Upper lobe of left lung (tissue), 6 donors: ENCODE measurements at regions not wholly inside any gene's neighbourhood (a gene's known extent, or its start where the extent isn't known, plus 50 kb on each side); places are given as distances from the start of the nearest gene placed in this dataset.

Experiments
- ATAC-seq, 2 donors: fragments of 200-7000 bp; cut with Tn5 transposase; one replicate each; pipeline ENCODE4 v1.9.1; 2022; ENCODE audit warnings: mild to moderate bottlenecking in 2 of 2, moderate library complexity in 2 of 2; ENCODE audit not compliant: low FRiP score in 2 of 2
- DNase-seq, 2 donors: peaks; one replicate each; pipeline ENCODE4 v3.0.0-alpha.2; 2019 to 2020
- H3K27ac ChIP-seq, 4 donors: fragments of 200-600 bp; sonication (generic); one replicate each; pipeline ENCODE4 v1.5.1; 2016 to 2019
- H3K27me3 ChIP-seq, 4 donors: fragments of 200-600 bp; sonication (generic); one replicate each; pipeline ENCODE4 v1.5.1; 2017 to 2019
- H3K36me3 ChIP-seq, 4 donors: fragments of 200-600 bp; sonication (generic); one replicate each; pipeline ENCODE4 v1.5.1; 2016 to 2019
- H3K4me1 ChIP-seq, 4 donors: fragments of 200-600 bp; sonication (generic); one replicate each; pipeline ENCODE4 v1.5.1; 2018 to 2019
- H3K4me3 ChIP-seq, 4 donors: fragments of 200-600 bp; sonication (generic); one replicate each; pipeline ENCODE4 v1.5.1; 2017 to 2019; ENCODE audit warnings: mild to moderate bottlenecking in 2 of 4, moderate library complexity in 1 of 4
- H3K9me3 ChIP-seq, 4 donors: fragments of 200-600 bp; sonication (generic); one replicate each; pipeline ENCODE4 v1.5.1; 2018 to 2019
- CTCF ChIP-seq, 6 experiments: fragments of 450-650 bp in 4 of 6; fragments of 200-600 bp in 2 of 6; sonication (generic) in 2 of 6; IDR thresholded peaks; one replicate each; pipeline ENCODE4 v1.5.1; 2016 to 2019; ENCODE audit warnings: antibody characterized with exemption in 6 of 6
- EP300 ChIP-seq, 4 donors: sonication (generic); formaldehyde crosslinking; IDR thresholded peaks; one replicate each; pipeline ENCODE4 v1.5.1; 2017; ENCODE audit warnings: antibody characterized with exemption in 4 of 4, control low read depth in 2 of 4
- POLR2A ChIP-seq, 4 donors: fragments of 450-650 bp; IDR thresholded peaks; one replicate each; pipeline ENCODE4 v1.5.1; 2016 to 2017; ENCODE audit warnings: antibody characterized with exemption in 4 of 4, mild to moderate bottlenecking in 2 of 4
- POLR2AphosphoS5 ChIP-seq, 2 donors: sonication (generic); formaldehyde crosslinking; IDR thresholded peaks; one replicate each; pipeline ENCODE4 v1.5.1; 2017; ENCODE audit warnings: antibody characterized with exemption in 2 of 2
- WGBS, 2 donors: methylation state at CpG; one replicate each; pipeline ENCODE4 v1.1.5; 2017 to 2018; 5-methylcytosine and 5-hydroxymethylcytosine counted together
- donor health status: DM: no; HTN: no; CAD: no; lungs with moderate emphysema.
- donor health status: DM: no; HTN: yes; CAD: no; lungs with severe emphysema.

DNA sequence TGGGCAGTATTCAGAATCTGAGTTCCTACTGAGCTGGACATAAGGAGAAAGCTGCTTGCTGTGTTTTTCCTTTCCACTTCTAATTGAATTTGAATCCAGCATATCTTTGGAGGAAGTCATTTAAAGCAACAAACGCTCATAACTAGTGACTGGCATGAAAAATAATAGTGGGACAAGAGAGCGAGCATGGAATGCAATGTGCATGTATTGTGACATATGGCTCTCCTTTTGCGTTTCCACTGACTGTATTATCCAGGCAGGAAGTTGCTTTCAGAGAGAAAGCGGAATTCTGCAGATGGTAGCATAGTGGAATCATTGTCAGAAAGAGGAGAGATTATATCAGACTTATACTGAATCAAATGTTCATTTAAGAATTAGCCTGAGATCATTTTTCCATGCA, 368.6 kb downstream of the REEP3 start:
- no peaks in the 10 kb centered on the region for H3K36me3 ChIP-seq
- no peaks in the 10 kb centered on the region for H3K9me3 ChIP-seq
- WGBS, 2 donors: 57 to 64% methylated on average over 4 of the region's 4 CpGs
- no peak for ATAC-seq
- no peak for DNase-seq
- no peak overlapping the region for H3K27ac ChIP-seq
- H3K4me3 ChIP-seq: no peak overlapping the region
- H3K4me1 ChIP-seq: no peaks in the 10 kb centered on the region
- no peak for TF ChIP-seq EP300 (IDR thresholded peaks at IDR 0.05)
- TF ChIP-seq POLR2A (IDR thresholded peaks at IDR 0.05): no peak
- TF ChIP-seq POLR2AphosphoS5 (IDR thresholded peaks at IDR 0.05): no peak
- no peak for TF ChIP-seq CTCF (IDR thresholded peaks at IDR 0.05)
- no peaks in the 10 kb centered on the region for H3K27me3 ChIP-seq

DNA sequence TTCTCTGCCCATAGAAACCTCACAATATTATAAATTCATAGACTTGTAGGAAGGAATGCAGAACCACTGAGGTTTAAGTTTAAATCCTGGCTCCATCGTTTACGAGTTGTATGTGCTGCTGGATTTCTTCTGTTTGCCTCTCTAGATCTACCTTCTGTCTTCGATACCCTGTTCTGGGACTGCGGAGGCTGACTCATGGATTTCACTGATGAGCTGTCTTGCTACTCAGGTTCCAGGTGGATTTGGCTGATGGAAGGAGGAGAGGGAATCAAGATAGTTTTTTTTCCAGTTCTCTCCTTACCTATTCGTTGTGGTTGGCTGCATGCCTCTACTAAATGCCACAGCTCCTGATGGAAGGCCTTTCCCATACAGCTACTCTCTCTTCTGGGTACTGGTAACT, 375.8 kb downstream of the REEP3 start:
- WGBS, 2 donors: 91 to 92% methylated on average over 5 of the region's 5 CpGs
- no peaks in the 10 kb centered on the region for H3K36me3 ChIP-seq
- no peak for DNase-seq
- H3K27me3 ChIP-seq: no peaks in the 10 kb centered on the region
- no peak for TF ChIP-seq CTCF (IDR thresholded peaks at IDR 0.05)
- no peak for TF ChIP-seq EP300 (IDR thresholded peaks at IDR 0.05)
- no peak for TF ChIP-seq POLR2AphosphoS5 (IDR thresholded peaks at IDR 0.05)
- no peak for TF ChIP-seq POLR2A (IDR thresholded peaks at IDR 0.05)
- H3K27ac ChIP-seq: no peak overlapping the region
- no peak overlapping the region for H3K4me3 ChIP-seq
- no peaks in the 10 kb centered on the region for H3K4me1 ChIP-seq
- ATAC-seq: no peak
- no peaks in the 10 kb centered on the region for H3K9me3 ChIP-seq

DNA sequence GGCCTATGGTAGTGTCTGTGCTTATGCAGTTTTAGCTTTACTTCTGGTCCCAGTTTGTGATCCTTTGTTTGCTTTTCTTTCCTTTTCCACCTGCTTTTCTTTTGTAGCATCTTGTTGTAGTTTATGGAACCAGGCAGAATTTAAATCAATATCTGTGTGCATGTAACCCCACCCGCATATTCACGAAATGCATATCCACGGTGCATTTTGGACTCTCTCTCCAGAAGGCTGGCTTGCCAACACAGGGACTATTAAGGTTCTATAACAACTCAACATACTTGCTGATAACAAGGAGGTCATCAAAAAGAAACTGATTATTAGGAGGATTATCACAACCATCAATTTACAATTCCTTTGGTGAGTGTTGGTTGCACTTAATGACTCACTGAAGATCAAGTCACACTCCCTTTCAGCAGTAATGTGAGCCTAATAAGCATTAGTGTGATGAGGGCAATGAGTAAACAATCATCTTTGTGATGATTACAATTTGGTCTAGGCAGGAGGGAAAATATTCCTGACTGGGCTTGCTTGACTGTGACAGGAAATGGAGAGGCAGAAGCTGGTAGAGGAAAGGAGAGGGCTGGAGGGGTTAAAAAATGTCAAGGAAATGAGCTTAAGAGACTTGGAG, 378.6 kb downstream of the REEP3 start:
- Histone ChIP-seq H3K4me3 (no peak overlapping the region), H3K27ac (no peak overlapping the region), H3K9me3 (no peaks in the 10 kb centered on the region), H3K36me3 (no peaks in the 10 kb centered on the region), H3K27me3 (no peaks in the 10 kb centered on the region), H3K4me1 (no peaks in the 10 kb centered on the region)
- ATAC-seq: no peak
- WGBS, 2 donors: 95 to 96% methylated on average over 3 of the region's 3 CpGs
- no peak for DNase-seq
- TF ChIP-seq EP300 (IDR thresholded peaks at IDR 0.05) (no peak), POLR2AphosphoS5 (IDR thresholded peaks at IDR 0.05) (no peak), CTCF (IDR thresholded peaks at IDR 0.05) (no peak), POLR2A (IDR thresholded peaks at IDR 0.05) (no peak)

DNA sequence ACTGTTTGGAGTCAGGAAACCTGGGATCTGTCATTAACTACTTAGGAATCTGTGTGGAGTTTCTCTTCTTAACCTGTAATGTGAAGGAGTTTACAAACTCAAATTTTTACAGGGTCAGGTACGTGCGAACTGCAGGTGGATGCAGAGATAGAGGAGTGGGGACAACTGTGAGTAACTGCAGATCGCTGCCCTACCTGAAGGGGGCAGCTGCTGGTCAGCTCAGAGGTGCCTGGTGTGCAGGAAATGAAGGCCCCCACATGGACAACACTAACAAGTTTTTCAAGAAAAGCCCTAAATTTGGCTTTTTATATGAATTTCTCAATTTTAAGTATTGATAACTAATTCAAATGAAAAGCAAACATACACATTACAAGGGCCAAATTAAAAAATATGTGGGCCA, 380.0 kb downstream of the REEP3 start:
- Histone ChIP-seq H3K4me1 (no peaks in the 10 kb centered on the region), H3K4me3 (no peak overlapping the region), H3K27me3 (no peaks in the 10 kb centered on the region), H3K36me3 (no peaks in the 10 kb centered on the region), H3K27ac (no peak overlapping the region), H3K9me3 (no peaks in the 10 kb centered on the region)
- DNase-seq (no peak), ATAC-seq (no peak)
- TF ChIP-seq CTCF (IDR thresholded peaks at IDR 0.05): peak in 1 of 6 experiments; percentile 8
- no peak for TF ChIP-seq POLR2A (IDR thresholded peaks at IDR 0.05)
- WGBS, 2 donors: 56 to 76% methylated on average over 3 of the region's 3 CpGs

GRCh38 chr10:63901881-63902280, 380.7 kb downstream of the REEP3 start:
- Histone ChIP-seq H3K27ac (no peak overlapping the region), H3K4me3 (no peak overlapping the region), H3K4me1 (no peaks in the 10 kb centered on the region), H3K36me3 (no peaks in the 10 kb centered on the region), H3K9me3 (no peaks in the 10 kb centered on the region), H3K27me3 (no peaks in the 10 kb centered on the region)
- WGBS, 2 donors: 75% methylated on average over 6 of the region's 6 CpGs
- TF ChIP-seq EP300 (IDR thresholded peaks at IDR 0.05): no peak
- no peak for TF ChIP-seq CTCF (IDR thresholded peaks at IDR 0.05)
- no peak for TF ChIP-seq POLR2A (IDR thresholded peaks at IDR 0.05)
- no peak for TF ChIP-seq POLR2AphosphoS5 (IDR thresholded peaks at IDR 0.05)
- DNase-seq (no peak), ATAC-seq (no peak)
